GM23338 (cell line): ENCODE measurements at regions not wholly inside any gene's neighbourhood (a gene's known extent, or its start where the extent isn't known, plus 50 kb on each side); places are given as distances from the start of the nearest gene placed in this dataset.
A peak's percentile ranks its signal among the peaks of the same experiment; 100 is the strongest.
"Not testable (repeated sequence)": the region's sequence is repeated elsewhere in the genome, so short reads cannot be mapped to it uniquely, and the experiment has no call there.

Experiments
- ATAC-seq: fragments of 200-7000 bp; cut with Tn5 transposase; 3 replicates; pipeline ENCODE4 v1.9.1; 2020
- DNase-seq: peaks from one replicate; pipeline ENCODE4 v3.0.0-alpha.2; 2015; ENCODE audit warnings: low spot score
- H2AFZ ChIP-seq: fragments of 200-600 bp; sonication (generic); 2 replicates; pipeline ENCODE4 v1.8.0; 2016; ENCODE audit warnings: antibody characterized with exemption, mild to moderate bottlenecking, moderate library complexity
- H3F3A ChIP-seq: fragments of 200-600 bp; sonication (generic); replicated peaks from 2 replicates; pipeline ENCODE4 v1.8.0; 2017; ENCODE audit warnings: antibody characterized with exemption, mixed run types, low read depth
- H3K27ac ChIP-seq: fragments of 200-600 bp; sonication (generic); 2 replicates; pipeline ENCODE4 v1.6.1; 2016; ENCODE audit warnings: low read depth
- H3K27me3 ChIP-seq: fragments of 200-600 bp; sonication (generic); 2 replicates; pipeline ENCODE4 v1.8.0; 2016; ENCODE audit warnings: mild to moderate bottlenecking, mixed run types, moderate library complexity; ENCODE audit not compliant: insufficient read depth
- H3K36me3 ChIP-seq: fragments of 200-600 bp; sonication (generic); 2 replicates; pipeline ENCODE4 v1.8.0; 2016; ENCODE audit warnings: mild to moderate bottlenecking; ENCODE audit not compliant: insufficient read depth
- H3K4me1 ChIP-seq: fragments of 200-600 bp; sonication (generic); 2 replicates; pipeline ENCODE4 v1.8.0; 2016; ENCODE audit warnings: mild to moderate bottlenecking, moderate library complexity; ENCODE audit not compliant: insufficient read depth
- H3K4me2 ChIP-seq: fragments of 200-600 bp; sonication (generic); 2 replicates; pipeline ENCODE4 v1.7.1; 2017; ENCODE audit warnings: mixed run types
- H3K4me3 ChIP-seq: fragments of 200-600 bp; sonication (generic); 2 replicates; pipeline ENCODE4 v1.6.1; 2016; ENCODE audit warnings: mixed run types
- H3K79me2 ChIP-seq: fragments of 200-600 bp; sonication (generic); replicated peaks from 2 replicates; pipeline ENCODE4 v1.8.0; 2017; ENCODE audit warnings: mild to moderate bottlenecking; ENCODE audit not compliant: insufficient read depth
- H3K9me2 ChIP-seq: fragments of 200-600 bp; sonication (generic); 2 replicates; pipeline ENCODE4 v1.8.0; 2017; ENCODE audit not compliant: insufficient read depth
- H4K20me1 ChIP-seq: fragments of 200-600 bp; sonication (generic); replicated peaks from 2 replicates; pipeline ENCODE4 v1.8.0; 2017; ENCODE audit warnings: mild to moderate bottlenecking; ENCODE audit not compliant: insufficient read depth
- H3K27ac Mint-ChIP-seq: 2 replicates; pipeline ENCODE4 v1.8.0; 2020; ENCODE audit warnings: inconsistent platforms, mild to moderate bottlenecking, moderate library complexity, mixed read lengths
- H3K27me3 Mint-ChIP-seq: 3 replicates; pipeline ENCODE4 v1.8.0; 2022; ENCODE audit warnings: low read depth, mild to moderate bottlenecking, moderate library complexity, mixed read lengths, inconsistent platforms; ENCODE audit not compliant: insufficient read depth, poor library complexity
- H3K36me3 Mint-ChIP-seq: 3 replicates; pipeline ENCODE4 v1.8.0; 2021; ENCODE audit warnings: low read depth, mild to moderate bottlenecking, inconsistent platforms, moderate library complexity, mixed read lengths
- H3K4me1 Mint-ChIP-seq: 3 replicates; pipeline ENCODE4 v1.8.0; 2020; ENCODE audit warnings: mild to moderate bottlenecking, inconsistent platforms, mixed read lengths
- H3K4me3 Mint-ChIP-seq: 3 replicates; pipeline ENCODE4 v1.8.0; 2021; ENCODE audit warnings: moderate library complexity, mild to moderate bottlenecking, inconsistent platforms, mixed read lengths
- H3K9me3 Mint-ChIP-seq: 3 replicates; pipeline ENCODE4 v1.8.0; 2020; ENCODE audit warnings: moderate library complexity, mild to moderate bottlenecking, inconsistent platforms, mixed read lengths
- ETS1 ChIP-seq: IDR thresholded peaks from 2 replicates; pipeline ENCODE4 v1.6.1; 2016; ENCODE audit warnings: antibody characterized with exemption
- EZH2 ChIP-seq: fragments of 200-600 bp; sonication (generic); IDR thresholded peaks from one replicate; pipeline ENCODE4 v1.8.0; 2017; ENCODE audit warnings: antibody characterized with exemption, mild to moderate bottlenecking, low read depth; ENCODE audit not compliant: unreplicated experiment
- JUNB ChIP-seq: IDR thresholded peaks from one replicate; pipeline ENCODE4 v1.6.1; 2016; ENCODE audit warnings: antibody characterized with exemption; ENCODE audit not compliant: unreplicated experiment
- NANOG ChIP-seq: IDR thresholded peaks from 2 replicates; pipeline ENCODE4 v1.6.1; 2016; ENCODE audit warnings: antibody characterized with exemption, borderline replicate concordance
- POLR2AphosphoS5 ChIP-seq: IDR thresholded peaks from 2 replicates; pipeline ENCODE4 v1.6.1; 2016; ENCODE audit warnings: antibody characterized with exemption, low read depth
- STAT1 ChIP-seq: IDR thresholded peaks from one replicate; pipeline ENCODE4 v1.6.1; 2016; ENCODE audit warnings: antibody characterized with exemption; ENCODE audit not compliant: unreplicated experiment
- ZNF114 ChIP-seq: fragments of 250-450 bp; sonication (Bioruptor Pico); IDR thresholded peaks from 2 replicates; pipeline ENCODE4 v1.5.0; 2020; ENCODE audit warnings: mild to moderate bottlenecking, moderate library complexity
- ZNF331 ChIP-seq: fragments of 250-450 bp; sonication (Bioruptor Pico); IDR thresholded peaks from 2 replicates; pipeline ENCODE4 v1.5.0; 2020; ENCODE audit warnings: low read depth, mild to moderate bottlenecking, moderate library complexity
- ZNF462 ChIP-seq: fragments of 250-450 bp; sonication (Bioruptor Pico); IDR thresholded peaks from 2 replicates; pipeline ENCODE4 v1.5.0; 2020; ENCODE audit warnings: mild to moderate bottlenecking, moderate library complexity

GRCh38 chr4:131650951-131651350 lies 1498.1 kb upstream of the PCDH10 start:
- no peaks in the 10 kb centered on the region for H3K27me3 Mint-ChIP-seq
- H3K27me3 ChIP-seq: no peaks in the 10 kb centered on the region
- no peak overlapping the region for H3K27ac ChIP-seq
- DNase-seq (no peak), ATAC-seq (no peak)
- H3K27ac Mint-ChIP-seq: no peak overlapping the region
- H4K20me1 ChIP-seq: no peaks in the 10 kb centered on the region
- TF ChIP-seq POLR2AphosphoS5 (no peak), ZNF114 (CRISPR knock-in tag) (no peak), ETS1 (no peak), EZH2 (no peak)
- no peaks in the 10 kb centered on the region for H3K79me2 ChIP-seq
- H3F3A ChIP-seq: no peaks in the 10 kb centered on the region
- no peak overlapping the region for H3K4me2 ChIP-seq
- no peak overlapping the region for H2AFZ ChIP-seq
- H3K36me3 Mint-ChIP-seq: no peaks in the 10 kb centered on the region
- no peaks in the 10 kb centered on the region for H3K4me1 Mint-ChIP-seq
- no peaks in the 10 kb centered on the region for H3K9me2 ChIP-seq
- H3K36me3 ChIP-seq: no peaks in the 10 kb centered on the region
- H3K9me3 Mint-ChIP-seq: no peaks in the 10 kb centered on the region
- no peaks in the 10 kb centered on the region for H3K4me1 ChIP-seq
- no peak overlapping the region for H3K4me3 ChIP-seq
- no peak overlapping the region for H3K4me3 Mint-ChIP-seq

- not testable (repeated sequence) for H3K27me3 Mint-ChIP-seq, H3K27ac ChIP-seq, H3K27ac Mint-ChIP-seq, H2AFZ ChIP-seq, H3F3A ChIP-seq, H4K20me1 ChIP-seq, ATAC-seq, H3K4me1 Mint-ChIP-seq, H3K4me1 ChIP-seq, H3K79me2 ChIP-seq, H3K4me2 ChIP-seq, H3K9me2 ChIP-seq, H3K4me3 Mint-ChIP-seq, H3K36me3 ChIP-seq, H3K4me3 ChIP-seq, H3K27me3 ChIP-seq
- Mint-ChIP-seq H3K9me3 (peaks cover 52% of the 10 kb centered on the region), H3K36me3 (peaks cover 33% of the 10 kb centered on the region)
- DNase-seq: peak; percentile 0
Measured at GRCh38 chr4:131683314-131683713, 1465.8 kb upstream of the PCDH10 start.

- Histone ChIP-seq H3K79me2 (no peaks in the 10 kb centered on the region), H3K27me3 (no peaks in the 10 kb centered on the region), H3K4me1 (no peaks in the 10 kb centered on the region), H3F3A (no peaks in the 10 kb centered on the region), H3K4me3 (no peak overlapping the region), H3K36me3 (no peaks in the 10 kb centered on the region), H3K27ac (no peak overlapping the region), H3K9me2 (no peaks in the 10 kb centered on the region), H3K4me2 (no peak overlapping the region), H4K20me1 (no peaks in the 10 kb centered on the region), H2AFZ (no peak overlapping the region)
- H3K27ac Mint-ChIP-seq: no peak overlapping the region
- no peak for DNase-seq
- no peak for TF ChIP-seq EZH2
- TF ChIP-seq NANOG: no peak
- TF ChIP-seq JUNB: no peak
- TF ChIP-seq ZNF331 (CRISPR knock-in tag): no peak
- no peak for TF ChIP-seq ZNF462 (CRISPR knock-in tag)
- TF ChIP-seq POLR2AphosphoS5: no peak
- TF ChIP-seq STAT1: no peak
- H3K9me3 Mint-ChIP-seq: peaks cover 17% of the 10 kb centered on the region
- no peaks in the 10 kb centered on the region for H3K4me1 Mint-ChIP-seq
- no peaks in the 10 kb centered on the region for H3K27me3 Mint-ChIP-seq
- ATAC-seq: no peak
- peaks cover 10% of the 10 kb centered on the region for H3K36me3 Mint-ChIP-seq
- no peak overlapping the region for H3K4me3 Mint-ChIP-seq
Measured at GRCh38 chr4:131721883-131722282, 1427.2 kb upstream of the PCDH10 start.
